ENCODE measurements at regions not wholly inside any gene's neighbourhood (a gene's known extent, or its start where the extent isn't known, plus 50 kb on each side); places are given as distances from the start of the nearest gene placed in this dataset.
"Not testable (repeated sequence)": the region's sequence is repeated elsewhere in the genome, so short reads cannot be mapped to it uniquely, and the experiment has no call there.

GRCh38 chr21:28839237-28839636 lies 153.4 kb downstream of the LTN1 start:
- not testable (repeated sequence) for TF ChIP-seq CTCF, POLR2A (IDR thresholded peaks at IDR 0.05)

Measured in uterus (tissue), 2 donors.